ENCODE measurements at regions not wholly inside any gene's neighbourhood (a gene's known extent, or its start where the extent isn't known, plus 50 kb on each side); places are given as distances from the start of the nearest gene placed in this dataset.

GRCh38 chr5:68362331-68362730, 146.8 kb downstream of the PIK3R1 start:
- TF ChIP-seq EZH2phosphoT487 (IDR thresholded peaks at IDR 0.05; ENCODE audit: borderline replicate concordance) = no peak
- TF ChIP-seq JUND (IDR thresholded peaks at IDR 0.05) = no peak
- TF ChIP-seq ATF3 (IDR thresholded peaks at IDR 0.05) = no peak
- no peak for TF ChIP-seq CTCF (IDR thresholded peaks at IDR 0.05 in 2 of 3, conservative IDR thresholded peaks at IDR 0.05 in 1 of 3; ENCODE audit: borderline replicate concordance in 1 of 3, insufficient read depth in 1 of 3, low read depth in 2 of 3, low read length in 2 of 3)
- TF ChIP-seq POLR2AphosphoS5 (IDR thresholded peaks at IDR 0.05; ENCODE audit: low read depth, low read length) = no peak
- no peak for TF ChIP-seq POLR2A (IDR thresholded peaks at IDR 0.05; ENCODE audit: borderline replicate concordance, extremely low read depth, insufficient read depth, insufficient read length)
- TF ChIP-seq ELF1 (IDR thresholded peaks at IDR 0.05; ENCODE audit: borderline replicate concordance, low read depth) = no peak

Data from HCT116 (cell line).